Activated CD8-positive, alpha-beta memory T cell treated with anti-CD3 and anti-CD28 coated beads for 36 hours (primary cell): ENCODE measurements at regions not wholly inside any gene's neighbourhood (a gene's known extent, or its start where the extent isn't known, plus 50 kb on each side); places are given as distances from the start of the nearest gene placed in this dataset.
"Not testable (repeated sequence)": the region's sequence is repeated elsewhere in the genome, so short reads cannot be mapped to it uniquely, and the experiment has no call there.

Source experiments
- CTCF ChIA-PET: fragments of 350-600 bp; sonication (Branson Sonifier 250); formaldehyde crosslinking; loops from one replicate; lab custom pipeline; 2021; ENCODE audit warnings: antibody characterized with exemption; lab: Charles Lee
- POLR2A ChIA-PET: fragments of 350-600 bp; sonication (Branson Sonifier 250); formaldehyde crosslinking; loops from one replicate; lab custom pipeline; 2021; ENCODE audit warnings: antibody characterized with exemption; lab: Charles Lee

- ChIA-PET POLR2A (no interaction called here), CTCF (interaction anchor here (3.5 kb wide), 1 partner anchor 190 kb away, joined by 24 read pairs; no protein-coding TSS in a partner anchor)
Observed at GRCh38 chr17:45641541-45641940, 142.6 kb upstream of the CRHR1 start.

GRCh38 chr17:45643591-45643990, 140.5 kb upstream of the CRHR1 start:
- CTCF ChIA-PET = no interaction called here
- POLR2A ChIA-PET = no interaction called here

- POLR2A ChIA-PET = not testable (repeated sequence)
Observed at GRCh38 chr17:45644637-45645036, 139.5 kb upstream of the CRHR1 start.

GRCh38 chr17:45645330-45645729, 138.8 kb upstream of the CRHR1 start:
- CTCF ChIA-PET = no interaction called here
- POLR2A ChIA-PET = no interaction called here

More at GRCh38 chr17:45644637-45645036, 139.5 kb upstream of the CRHR1 start:
- CTCF ChIA-PET = not testable (repeated sequence)

GRCh38 chr17:45646288-45646988, 137.7 kb upstream of the CRHR1 start:
- ChIA-PET CTCF (interaction anchor here (1.0 kb wide), 1 partner anchor 247 kb away, joined by 3 read pairs; no protein-coding TSS in a partner anchor), POLR2A (no interaction called here)

GRCh38 chr17:45648642-45649041, 135.5 kb upstream of the CRHR1 start:
- ChIA-PET POLR2A (no interaction called here), CTCF (interaction anchor here (0.8 to 1.5 kb wide), 2 partner anchors 182 to 184 kb away, joined by 4 read pairs; no protein-coding TSS in a partner anchor)

GRCh38 chr17:45649796-45650195, 134.3 kb upstream of the CRHR1 start:
- ChIA-PET CTCF (no interaction called here), POLR2A (no interaction called here)

- CTCF ChIA-PET = interaction anchor here (1.1 kb wide), 1 partner anchor 16 kb away, joined by 3 read pairs; no protein-coding TSS in a partner anchor
- POLR2A ChIA-PET = no interaction called here
Observed at GRCh38 chr17:45650561-45650960, 133.6 kb upstream of the CRHR1 start.

GRCh38 chr17:45651145-45651709, 132.9 kb upstream of the CRHR1 start:
- ChIA-PET POLR2A (no interaction called here), CTCF (interaction anchor here (1.1 kb wide), 1 partner anchor 17 kb away, joined by 3 read pairs; no protein-coding TSS in a partner anchor)

GRCh38 chr17:45653616-45654015, 130.5 kb upstream of the CRHR1 start:
- ChIA-PET POLR2A (no interaction called here), CTCF (interaction anchor here (0.7 kb wide), 1 partner anchor 24 kb away, joined by 4 read pairs; no protein-coding TSS in a partner anchor)

GRCh38 chr17:45656527-45657181, 127.5 kb upstream of the CRHR1 start:
- POLR2A ChIA-PET = no interaction called here
- CTCF ChIA-PET = no interaction called here

GRCh38 chr17:45660474-45660873, 123.6 kb upstream of the CRHR1 start:
- ChIA-PET POLR2A (no interaction called here), CTCF (no interaction called here)

- ChIA-PET CTCF (no interaction called here), POLR2A (no interaction called here)
Observed at GRCh38 chr17:45662432-45662831, 121.7 kb upstream of the CRHR1 start.

- ChIA-PET POLR2A (no interaction called here), CTCF (no interaction called here)
Observed at GRCh38 chr17:45663772-45664171, 120.3 kb upstream of the CRHR1 start.

- ChIA-PET POLR2A (no interaction called here), CTCF (no interaction called here)
Observed at GRCh38 chr17:45664921-45665320, 119.2 kb upstream of the CRHR1 start.

- ChIA-PET POLR2A (no interaction called here), CTCF (interaction anchor here (1.2 kb wide), 1 partner anchor 26 kb away, joined by 3 read pairs; no protein-coding TSS in a partner anchor)
Observed at GRCh38 chr17:45666046-45666600, 118.0 kb upstream of the CRHR1 start.

GRCh38 chr17:45666641-45667040, 117.5 kb upstream of the CRHR1 start:
- CTCF ChIA-PET = no interaction called here

GRCh38 chr17:45667591-45668171, 116.4 kb upstream of the CRHR1 start:
- CTCF ChIA-PET = interaction anchor here (1.1 kb wide), 1 partner anchor 184 kb away, joined by 3 read pairs; no protein-coding TSS in a partner anchor

More at GRCh38 chr17:45666641-45667040, 117.5 kb upstream of the CRHR1 start:
- POLR2A ChIA-PET = no interaction called here

GRCh38 chr17:45668316-45668715, 115.8 kb upstream of the CRHR1 start:
- POLR2A ChIA-PET = no interaction called here
- CTCF ChIA-PET = interaction anchor here (1.1 kb wide), 1 partner anchor 184 kb away, joined by 3 read pairs; no protein-coding TSS in a partner anchor

More at GRCh38 chr17:45667591-45668171, 116.4 kb upstream of the CRHR1 start:
- POLR2A ChIA-PET = no interaction called here
